Mesothelial cell of epicardium (in vitro differentiated cells): ENCODE measurements at regions not wholly inside any gene's neighbourhood (a gene's known extent, or its start where the extent isn't known, plus 50 kb on each side); places are given as distances from the start of the nearest gene placed in this dataset.

Source experiments
- DNase-seq, 2 experiments: peaks; one replicate each; pipeline ENCODE4 v3.0.0; 2021; ENCODE audit warnings: low spot score in 2 of 2; ENCODE audit not compliant: unreplicated experiment in 2 of 2
- H3K27ac Mint-ChIP-seq: 2 replicates; pipeline ENCODE4 v1.8.0; 2021; ENCODE audit warnings: mixed read lengths
- H3K27me3 Mint-ChIP-seq: 2 replicates; pipeline ENCODE4 v1.8.0; 2021; ENCODE audit warnings: low read depth, mixed read lengths
- H3K36me3 Mint-ChIP-seq: 2 replicates; pipeline ENCODE4 v1.8.0; 2021; ENCODE audit warnings: mixed read lengths
- H3K4me1 Mint-ChIP-seq: 2 replicates; pipeline ENCODE4 v1.8.0; 2021; ENCODE audit warnings: mixed read lengths
- H3K4me3 Mint-ChIP-seq: 2 replicates; pipeline ENCODE4 v1.8.0; 2021; ENCODE audit warnings: mild to moderate bottlenecking, moderate library complexity, mixed read lengths
- H3K9me3 Mint-ChIP-seq: 2 replicates; pipeline ENCODE4 v1.8.0; 2021; ENCODE audit warnings: mixed read lengths
- TF ChIP-seq, protein P1 (sequence below): fragments of 200-600 bp; sonication (generic); IDR thresholded peaks from one replicate; pipeline ENCODE4 v1.5.0; 2021; ENCODE audit warnings: antibody characterized with exemption; ENCODE audit not compliant: unreplicated experiment

DNA sequence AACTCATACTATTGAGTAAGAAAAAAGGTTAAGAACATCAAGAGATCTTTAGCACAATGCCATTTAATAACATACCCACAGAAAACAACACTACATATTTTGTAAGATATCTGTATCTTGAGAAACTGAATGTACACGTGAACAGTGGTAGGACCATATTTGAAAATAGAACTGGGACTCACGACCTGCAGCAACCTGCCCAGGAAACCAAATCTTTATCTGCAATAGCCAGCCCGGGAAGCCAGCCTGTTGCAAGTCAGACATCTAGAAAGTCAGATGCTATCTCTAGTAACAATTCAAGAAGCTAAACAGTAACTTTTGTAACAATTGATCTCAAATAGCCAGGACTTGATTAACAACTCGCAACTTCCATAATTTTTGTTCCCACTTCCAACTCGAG, 52.6 kb upstream of the SOD3 start:
- Mint-ChIP-seq H3K27ac (no peak overlapping the region), H3K36me3 (peaks cover 2% of the 10 kb centered on the region), H3K4me3 (no peak overlapping the region), H3K27me3 (no peaks in the 10 kb centered on the region), H3K9me3 (peaks cover 11% of the 10 kb centered on the region), H3K4me1 (peaks cover 3% of the 10 kb centered on the region)
- TF ChIP-seq, protein P1, sequence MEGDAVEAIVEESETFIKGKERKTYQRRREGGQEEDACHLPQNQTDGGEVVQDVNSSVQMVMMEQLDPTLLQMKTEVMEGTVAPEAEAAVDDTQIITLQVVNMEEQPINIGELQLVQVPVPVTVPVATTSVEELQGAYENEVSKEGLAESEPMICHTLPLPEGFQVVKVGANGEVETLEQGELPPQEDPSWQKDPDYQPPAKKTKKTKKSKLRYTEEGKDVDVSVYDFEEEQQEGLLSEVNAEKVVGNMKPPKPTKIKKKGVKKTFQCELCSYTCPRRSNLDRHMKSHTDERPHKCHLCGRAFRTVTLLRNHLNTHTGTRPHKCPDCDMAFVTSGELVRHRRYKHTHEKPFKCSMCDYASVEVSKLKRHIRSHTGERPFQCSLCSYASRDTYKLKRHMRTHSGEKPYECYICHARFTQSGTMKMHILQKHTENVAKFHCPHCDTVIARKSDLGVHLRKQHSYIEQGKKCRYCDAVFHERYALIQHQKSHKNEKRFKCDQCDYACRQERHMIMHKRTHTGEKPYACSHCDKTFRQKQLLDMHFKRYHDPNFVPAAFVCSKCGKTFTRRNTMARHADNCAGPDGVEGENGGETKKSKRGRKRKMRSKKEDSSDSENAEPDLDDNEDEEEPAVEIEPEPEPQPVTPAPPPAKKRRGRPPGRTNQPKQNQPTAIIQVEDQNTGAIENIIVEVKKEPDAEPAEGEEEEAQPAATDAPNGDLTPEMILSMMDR, result no peak
- no peak for DNase-seq

DNA sequence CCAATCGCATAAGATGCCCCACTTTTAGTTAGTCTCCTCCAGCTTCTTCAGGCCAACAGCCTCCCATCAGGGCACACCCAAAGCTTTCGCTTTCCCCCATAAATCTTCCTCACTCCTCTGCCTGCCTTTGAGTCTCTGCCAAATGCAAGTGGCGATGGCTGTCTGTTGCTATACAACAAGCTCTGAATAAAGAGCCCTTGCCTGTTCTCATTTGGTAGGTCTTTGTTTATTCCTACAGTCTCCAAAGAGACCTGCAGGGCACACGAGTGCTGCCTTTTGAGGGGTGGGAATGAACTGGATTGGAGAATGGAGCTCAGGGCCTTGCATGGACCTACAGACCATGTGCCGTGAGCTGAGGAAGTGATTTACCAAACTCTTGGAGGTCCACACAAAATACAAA, 52.2 kb upstream of the SOD3 start:
- TF ChIP-seq, protein P1, result no peak
- Mint-ChIP-seq H3K36me3 (peaks cover 2% of the 10 kb centered on the region), H3K4me3 (no peak overlapping the region), H3K27me3 (no peaks in the 10 kb centered on the region), H3K4me1 (peaks cover 3% of the 10 kb centered on the region), H3K27ac (no peak overlapping the region), H3K9me3 (peaks cover 7% of the 10 kb centered on the region)
- no peak for DNase-seq

DNA sequence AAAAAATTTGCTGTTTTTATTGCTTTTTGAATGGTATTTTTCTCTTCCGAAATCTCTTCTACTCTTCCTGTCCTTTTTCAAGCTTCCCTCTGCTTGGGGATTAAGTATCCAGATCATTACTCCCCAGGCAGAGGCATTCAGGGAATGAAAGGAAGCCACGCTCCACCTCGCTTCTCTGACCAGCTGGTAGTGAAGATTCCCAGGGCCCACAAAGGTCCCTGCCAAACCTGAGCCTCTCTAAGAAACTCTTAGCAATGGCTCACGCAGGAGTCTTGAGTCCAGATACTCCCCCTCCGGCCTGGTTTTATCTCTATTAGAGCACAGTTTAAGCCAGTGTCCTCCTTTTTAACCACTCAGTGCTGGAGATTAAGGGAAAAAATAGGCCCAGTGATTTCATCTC, 51.4 kb upstream of the SOD3 start:
- DNase-seq, result no peak
- Mint-ChIP-seq H3K27me3 (no peaks in the 10 kb centered on the region), H3K9me3 (peaks cover 3% of the 10 kb centered on the region), H3K4me1 (peaks cover 3% of the 10 kb centered on the region), H3K4me3 (no peak overlapping the region), H3K27ac (peak overlapping the region; percentile 64), H3K36me3 (no peaks in the 10 kb centered on the region)
- TF ChIP-seq, protein P1, result no peak

DNA sequence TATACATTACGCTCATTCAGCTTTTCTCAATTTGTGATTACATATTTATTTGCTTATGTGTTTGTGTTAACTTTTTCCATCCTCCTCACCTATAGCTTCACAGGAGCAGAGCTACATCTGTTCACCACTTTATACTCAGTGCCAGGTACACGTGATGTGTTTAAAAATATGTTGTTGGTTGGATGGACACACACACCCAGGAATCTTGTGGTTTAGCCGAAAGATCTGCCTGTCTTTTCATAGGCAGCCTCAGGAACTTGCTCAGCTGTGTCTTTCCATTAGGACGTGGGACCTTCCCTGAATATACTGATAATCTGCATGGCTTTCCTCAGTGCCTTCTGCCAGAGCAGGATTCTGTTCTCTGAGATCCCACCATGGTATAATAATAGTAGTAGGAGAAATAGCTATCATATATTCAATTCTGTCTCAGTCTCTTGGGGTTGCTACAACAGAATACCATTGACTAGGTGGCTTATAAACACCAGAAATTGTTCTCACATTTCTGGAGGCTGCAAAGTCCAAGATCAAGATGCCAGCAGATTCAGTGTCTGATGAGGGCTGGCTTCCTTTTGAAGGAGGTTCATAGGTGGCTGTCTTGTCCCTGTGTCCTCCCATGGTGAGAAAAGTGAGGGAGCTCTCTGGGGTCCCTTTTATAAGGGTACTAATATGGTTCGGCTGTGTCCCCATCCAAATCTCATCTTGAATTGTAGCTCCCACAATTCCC, 50.0 kb upstream of the SOD3 start:
- H3K4me1 Mint-ChIP-seq, result peaks cover 3% of the 10 kb centered on the region
- DNase-seq, result no peak

More for the DNA sequence above, 50.0 kb upstream of the SOD3 start:
- no peak overlapping the region for H3K27ac Mint-ChIP-seq
- TF ChIP-seq, protein P1, result no peak
- no peak overlapping the region for H3K4me3 Mint-ChIP-seq
- peaks cover 3% of the 10 kb centered on the region for H3K9me3 Mint-ChIP-seq
- no peaks in the 10 kb centered on the region for H3K36me3 Mint-ChIP-seq
- no peaks in the 10 kb centered on the region for H3K27me3 Mint-ChIP-seq
